Ovary (tissue), 3 donors: ENCODE measurements at regions not wholly inside any gene's neighbourhood (a gene's known extent, or its start where the extent isn't known, plus 50 kb on each side); places are given as distances from the start of the nearest gene placed in this dataset.

Experiments
- POLR2A ChIP-seq: fragments of 450-650 bp; IDR thresholded peaks from one replicate; pipeline ENCODE4 v1.6.1; 2017; ENCODE audit warnings: antibody characterized with exemption, mild to moderate bottlenecking, moderate library complexity
- TF ChIP-seq, protein P1 (sequence below), 3 donors: fragments of 450-650 bp in 2 of 3; fragments of 200-600 bp in 1 of 3; IDR thresholded peaks; one replicate each; pipeline versions ENCODE4 v1.5.1 to v1.8.0; 2016 to 2022; ENCODE audit warnings: antibody characterized with exemption in 3 of 3, mild to moderate bottlenecking in 1 of 3
- donor health status: DM: no; HTN: no; CAD: no.

GRCh38 chr9:38179965-38180364 is 110.9 kb upstream of the SHB start:
- TF ChIP-seq, protein P1, sequence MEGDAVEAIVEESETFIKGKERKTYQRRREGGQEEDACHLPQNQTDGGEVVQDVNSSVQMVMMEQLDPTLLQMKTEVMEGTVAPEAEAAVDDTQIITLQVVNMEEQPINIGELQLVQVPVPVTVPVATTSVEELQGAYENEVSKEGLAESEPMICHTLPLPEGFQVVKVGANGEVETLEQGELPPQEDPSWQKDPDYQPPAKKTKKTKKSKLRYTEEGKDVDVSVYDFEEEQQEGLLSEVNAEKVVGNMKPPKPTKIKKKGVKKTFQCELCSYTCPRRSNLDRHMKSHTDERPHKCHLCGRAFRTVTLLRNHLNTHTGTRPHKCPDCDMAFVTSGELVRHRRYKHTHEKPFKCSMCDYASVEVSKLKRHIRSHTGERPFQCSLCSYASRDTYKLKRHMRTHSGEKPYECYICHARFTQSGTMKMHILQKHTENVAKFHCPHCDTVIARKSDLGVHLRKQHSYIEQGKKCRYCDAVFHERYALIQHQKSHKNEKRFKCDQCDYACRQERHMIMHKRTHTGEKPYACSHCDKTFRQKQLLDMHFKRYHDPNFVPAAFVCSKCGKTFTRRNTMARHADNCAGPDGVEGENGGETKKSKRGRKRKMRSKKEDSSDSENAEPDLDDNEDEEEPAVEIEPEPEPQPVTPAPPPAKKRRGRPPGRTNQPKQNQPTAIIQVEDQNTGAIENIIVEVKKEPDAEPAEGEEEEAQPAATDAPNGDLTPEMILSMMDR (IDR thresholded peaks at IDR 0.05): no peak
- TF ChIP-seq POLR2A: no peak
